Stomach (tissue), 4 donors: ENCODE measurements at regions not wholly inside any gene's neighbourhood (a gene's known extent, or its start where the extent isn't known, plus 50 kb on each side); places are given as distances from the start of the nearest gene placed in this dataset.

Source experiments
- POLR2A ChIP-seq, 4 donors: fragments of 450-650 bp; IDR thresholded peaks; one replicate each; pipeline ENCODE4 v1.6.1; 2016; ENCODE audit warnings: antibody characterized with exemption in 4 of 4, control low read depth in 2 of 4, mild to moderate bottlenecking in 1 of 4, moderate library complexity in 1 of 4
- TF ChIP-seq, protein P1 (sequence below), 7 experiments: fragments of 450-650 bp in 4 of 7; fragments of 200-600 bp in 3 of 7; sonication (generic) in 3 of 7; IDR thresholded peaks; one replicate each; pipeline ENCODE4 v1.5.1; 2016 to 2019; ENCODE audit warnings: antibody characterized with exemption in 7 of 7, control low read depth in 2 of 7, mild to moderate bottlenecking in 1 of 7

DNA sequence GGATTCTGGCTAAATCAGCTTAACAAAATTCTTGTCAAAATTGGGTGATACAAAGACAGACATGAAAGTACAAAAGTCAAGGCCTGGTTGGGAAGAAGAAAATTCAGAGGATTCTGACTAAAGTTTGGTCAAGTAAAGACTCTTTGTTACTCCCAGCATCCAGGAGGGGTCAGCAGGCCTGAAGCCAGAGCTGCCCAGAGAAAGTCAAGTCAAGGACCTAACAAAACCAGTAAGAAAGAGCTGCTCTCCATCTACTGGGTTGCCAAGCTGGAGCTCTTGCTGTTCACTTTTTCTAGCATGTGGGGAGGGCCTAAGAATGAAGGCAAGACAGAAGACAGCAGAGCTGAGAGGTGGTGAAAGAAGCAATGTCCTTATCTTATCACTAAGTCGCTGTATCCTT lies 143.3 kb downstream of the C1D start:
- TF ChIP-seq, protein P1, sequence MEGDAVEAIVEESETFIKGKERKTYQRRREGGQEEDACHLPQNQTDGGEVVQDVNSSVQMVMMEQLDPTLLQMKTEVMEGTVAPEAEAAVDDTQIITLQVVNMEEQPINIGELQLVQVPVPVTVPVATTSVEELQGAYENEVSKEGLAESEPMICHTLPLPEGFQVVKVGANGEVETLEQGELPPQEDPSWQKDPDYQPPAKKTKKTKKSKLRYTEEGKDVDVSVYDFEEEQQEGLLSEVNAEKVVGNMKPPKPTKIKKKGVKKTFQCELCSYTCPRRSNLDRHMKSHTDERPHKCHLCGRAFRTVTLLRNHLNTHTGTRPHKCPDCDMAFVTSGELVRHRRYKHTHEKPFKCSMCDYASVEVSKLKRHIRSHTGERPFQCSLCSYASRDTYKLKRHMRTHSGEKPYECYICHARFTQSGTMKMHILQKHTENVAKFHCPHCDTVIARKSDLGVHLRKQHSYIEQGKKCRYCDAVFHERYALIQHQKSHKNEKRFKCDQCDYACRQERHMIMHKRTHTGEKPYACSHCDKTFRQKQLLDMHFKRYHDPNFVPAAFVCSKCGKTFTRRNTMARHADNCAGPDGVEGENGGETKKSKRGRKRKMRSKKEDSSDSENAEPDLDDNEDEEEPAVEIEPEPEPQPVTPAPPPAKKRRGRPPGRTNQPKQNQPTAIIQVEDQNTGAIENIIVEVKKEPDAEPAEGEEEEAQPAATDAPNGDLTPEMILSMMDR (IDR thresholded peaks at IDR 0.05) = no peak
- no peak for TF ChIP-seq POLR2A (IDR thresholded peaks at IDR 0.05)
